GM21526 (cell line): ENCODE measurements at regions not wholly inside any gene's neighbourhood (a gene's known extent, or its start where the extent isn't known, plus 50 kb on each side); places are given as distances from the start of the nearest gene placed in this dataset.

Experiments
- ATAC-seq: cut with Tn5 transposase; IDR thresholded peaks from one replicate; pipeline ENCODE4 v1.9.1; 2021; ENCODE audit warnings: moderate library complexity; ENCODE audit not compliant: unreplicated experiment, low FRiP score

GRCh38 chr2:196431076-196431475, 208.4 kb upstream of the CCDC150 start:
- ATAC-seq = no peak

- ATAC-seq = no peak
These were observed 207.6 kb upstream of the CCDC150 start for GRCh38 chr2:196431957-196432356.

GRCh38 chr2:196433116-196433515, 206.4 kb upstream of the CCDC150 start:
- ATAC-seq = no peak

- no peak for ATAC-seq
These were observed 205.3 kb upstream of the CCDC150 start for GRCh38 chr2:196434217-196434616.

- no peak for ATAC-seq
These were observed 204.3 kb upstream of the CCDC150 start for GRCh38 chr2:196435189-196435588.

- no peak for ATAC-seq
These were observed 201.9 kb upstream of the CCDC150 start for GRCh38 chr2:196437626-196438025.

- no peak for ATAC-seq
These were observed 199.8 kb upstream of the CCDC150 start for GRCh38 chr2:196439760-196440159.

GRCh38 chr2:196440413-196440812, 199.1 kb upstream of the CCDC150 start:
- no peak for ATAC-seq

GRCh38 chr2:196441527-196441926, 198.0 kb upstream of the CCDC150 start:
- ATAC-seq = no peak

GRCh38 chr2:196442211-196442610, 197.3 kb upstream of the CCDC150 start:
- no peak for ATAC-seq

- ATAC-seq = no peak
These were observed 195.1 kb upstream of the CCDC150 start for GRCh38 chr2:196444442-196444841.

- no peak for ATAC-seq
These were observed 193.5 kb upstream of the CCDC150 start for GRCh38 chr2:196445991-196446390.

GRCh38 chr2:196448407-196449079, 191.0 kb upstream of the CCDC150 start:
- no peak for ATAC-seq

GRCh38 chr2:196449083-196449482, 190.4 kb upstream of the CCDC150 start:
- ATAC-seq = no peak

GRCh38 chr2:196452758-196453157, 186.8 kb upstream of the CCDC150 start:
- ATAC-seq = no peak

GRCh38 chr2:196453613-196454047, 185.9 kb upstream of the CCDC150 start:
- ATAC-seq = no peak

GRCh38 chr2:196454492-196454891, 185.0 kb upstream of the CCDC150 start:
- no peak for ATAC-seq

GRCh38 chr2:196459539-196459938, 180.0 kb upstream of the CCDC150 start:
- ATAC-seq = no peak

- no peak for ATAC-seq
These were observed 175.8 kb upstream of the CCDC150 start for GRCh38 chr2:196463706-196464105.

GRCh38 chr2:196464311-196464710, 175.2 kb upstream of the CCDC150 start:
- ATAC-seq = no peak

GRCh38 chr2:196466581-196466980, 172.9 kb upstream of the CCDC150 start:
- ATAC-seq = no peak

- no peak for ATAC-seq
These were observed 171.1 kb upstream of the CCDC150 start for GRCh38 chr2:196468394-196468793.

- ATAC-seq = no peak
These were observed 165.9 kb upstream of the CCDC150 start for GRCh38 chr2:196473617-196474016.
